IMR-90 (cell line): ENCODE measurements at regions not wholly inside any gene's neighbourhood (a gene's known extent, or its start where the extent isn't known, plus 50 kb on each side); places are given as distances from the start of the nearest gene placed in this dataset.

ENCODE experiments used
- ATAC-seq: fragments of 200-7000 bp; cut with Tn5 transposase; 2 replicates; pipeline ENCODE4 v1.9.1; 2020; ENCODE audit warnings: low read depth, mild to moderate bottlenecking, moderate library complexity
- BruUV-seq: library from RNA; stranded (reverse); fragments of 400-500 nt; replicated peaks from 2 replicates; lab custom pipeline; 2021; lab: Mats Ljungman, UMichigan
- CTCF ChIA-PET: fragments of 300-600 bp; formaldehyde crosslinking; extraction: SDS; loops from one replicate; lab custom pipeline; 2021; ENCODE audit warnings: antibody characterized with exemption; lab: Yijun Ruan, JAX
- POLR2A ChIA-PET: fragments of 300-600 bp; sonication (Branson Sonifier 250); formaldehyde crosslinking; loops from one replicate; lab custom pipeline; 2022; ENCODE audit warnings: antibody characterized with exemption; ENCODE audit not compliant: unreplicated experiment; lab: Charles Lee
- DNase-seq: peaks from one replicate; pipeline ENCODE4 v3.0.0; 2013
- H2AFZ ChIP-seq: replicated peaks from 2 replicates; pipeline ENCODE3; 2013; ENCODE audit warnings: low read length, mild to moderate bottlenecking; ENCODE audit not compliant: poor library complexity
- H2AK5ac ChIP-seq: 2 replicates; pipeline ENCODE4 v1.6.1; 2013; ENCODE audit warnings: low read depth, low read length, inconsistent platforms
- H2AK9ac ChIP-seq: replicated peaks from 2 replicates; pipeline ENCODE3; 2013; ENCODE audit warnings: mild to moderate bottlenecking, low read depth, low read length, moderate library complexity; ENCODE audit not compliant: poor library complexity
- H2BK120ac ChIP-seq: 2 replicates; pipeline ENCODE4 v1.6.1; 2013; ENCODE audit warnings: low read depth, low read length, inconsistent platforms
- H2BK15ac ChIP-seq: 3 replicates; pipeline ENCODE4 v1.6.1; 2013; ENCODE audit warnings: low read depth, low read length, inconsistent platforms
- H2BK20ac ChIP-seq: 2 replicates; pipeline ENCODE4 v1.6.1; 2013; ENCODE audit warnings: low read depth, mild to moderate bottlenecking, inconsistent platforms, low read length, moderate library complexity
- H2BK5ac ChIP-seq: 2 replicates; pipeline ENCODE4 v1.6.1; 2013; ENCODE audit warnings: mild to moderate bottlenecking, low read depth, low read length, inconsistent platforms; ENCODE audit not compliant: poor library complexity, severe bottlenecking
- H3K14ac ChIP-seq: replicated peaks from 2 replicates; pipeline ENCODE4 v1.6.1; 2013; ENCODE audit warnings: low read depth, low read length, inconsistent platforms
- H3K18ac ChIP-seq: 2 replicates; pipeline ENCODE4 v1.6.1; 2013; ENCODE audit warnings: low read depth, low read length, control low read depth
- H3K23ac ChIP-seq: 2 replicates; pipeline ENCODE4 v1.6.1; 2013; ENCODE audit warnings: low read depth, low read length, inconsistent platforms
- H3K27ac ChIP-seq: 2 replicates; pipeline ENCODE4 v1.5.1; 2013; ENCODE audit warnings: mild to moderate bottlenecking, control low read depth, low read length; ENCODE audit not compliant: insufficient read depth
- H3K27me3 ChIP-seq: 2 replicates; pipeline ENCODE4 v1.6.1; 2013; ENCODE audit warnings: low read length; ENCODE audit not compliant: control insufficient read depth, insufficient read depth
- H3K36me3 ChIP-seq: 2 replicates; pipeline ENCODE4 v1.6.1; 2013; ENCODE audit warnings: low read length, mixed read lengths; ENCODE audit not compliant: control insufficient read depth, insufficient read depth
- H3K4ac ChIP-seq: 2 replicates; pipeline ENCODE4 v1.6.1; 2013; ENCODE audit warnings: low read depth, low read length, inconsistent platforms
- H3K4me1 ChIP-seq: 2 replicates; pipeline ENCODE4 v1.6.1; 2013; ENCODE audit warnings: low read length, mixed read lengths; ENCODE audit not compliant: control insufficient read depth, insufficient read depth
- H3K4me2 ChIP-seq: 2 replicates; pipeline ENCODE4 v1.6.1; 2013; ENCODE audit warnings: low read depth, mild to moderate bottlenecking, control low read depth, low read length, moderate library complexity
- H3K4me3 ChIP-seq: 2 replicates; pipeline ENCODE4 v1.5.1; 2013; ENCODE audit warnings: low read depth, mild to moderate bottlenecking, control low read depth, low read length, moderate library complexity; ENCODE audit not compliant: insufficient read depth
- H3K56ac ChIP-seq: 2 replicates; pipeline ENCODE4 v1.6.1; 2013; ENCODE audit warnings: low read length, inconsistent platforms; ENCODE audit not compliant: insufficient read depth; ENCODE audit errors: extremely low read depth
- H3K79me1 ChIP-seq, 2 experiments: 2 replicates each; pipeline ENCODE4 v1.6.1; 2013; ENCODE audit warnings: low read length in 2 of 2, inconsistent platforms in 1 of 2, low read depth in 1 of 2
- H3K9ac ChIP-seq: 2 replicates; pipeline ENCODE4 v1.6.1; 2013; ENCODE audit warnings: low read depth, low read length, control low read depth
- H3K9me1 ChIP-seq: 2 replicates; pipeline ENCODE4 v1.6.1; 2013; ENCODE audit warnings: low read length, inconsistent platforms; ENCODE audit not compliant: insufficient read depth
- H3K9me3 ChIP-seq: 2 replicates; pipeline ENCODE4 v1.6.1; 2013; ENCODE audit warnings: low read length; ENCODE audit not compliant: control insufficient read depth, insufficient read depth
- H4K20me1 ChIP-seq: 2 replicates; pipeline ENCODE4 v1.6.1; 2013; ENCODE audit warnings: low read length, inconsistent platforms; ENCODE audit not compliant: insufficient read depth
- H4K5ac ChIP-seq: 2 replicates; pipeline ENCODE4 v1.6.1; 2013; ENCODE audit warnings: mild to moderate bottlenecking, low read depth, low read length, control low read depth
- H4K8ac ChIP-seq, 2 experiments: 2 replicates each; pipeline ENCODE4 v1.6.1; 2013; ENCODE audit warnings: low read depth in 2 of 2, low read length in 2 of 2, control low read depth in 1 of 2, inconsistent platforms in 1 of 2
- H4K91ac ChIP-seq: 2 replicates; pipeline ENCODE4 v1.6.1; 2013; ENCODE audit warnings: low read depth, low read length, inconsistent platforms; ENCODE audit not compliant: insufficient read depth
- BHLHE40 ChIP-seq: fragments of 150-350 bp; IDR thresholded peaks from 2 replicates; pipeline ENCODE4 v1.6.1; 2016; ENCODE audit warnings: mild to moderate bottlenecking, low read depth, low read length
- CEBPB ChIP-seq: IDR thresholded peaks from 2 replicates; pipeline ENCODE4 v1.6.1; 2012; ENCODE audit warnings: low read depth, low read length, improper control_type of control experiment
- CHD1 ChIP-seq: IDR thresholded peaks from 2 replicates; pipeline ENCODE4 v1.6.1; 2012; ENCODE audit warnings: low read depth, low read length, improper control_type of control experiment
- FOS ChIP-seq: fragments of 150-350 bp; IDR thresholded peaks from 2 replicates; pipeline ENCODE4 v1.6.1; 2016; ENCODE audit warnings: low read depth, low read length
- MAFK ChIP-seq: IDR thresholded peaks from 2 replicates; pipeline ENCODE4 v1.6.1; 2012; ENCODE audit warnings: low read depth, low read length, improper control_type of control experiment
- MAZ ChIP-seq: IDR thresholded peaks from 2 replicates; pipeline ENCODE4 v1.6.1; 2012; ENCODE audit warnings: low read depth, mild to moderate bottlenecking, low read length, improper control_type of control experiment, moderate library complexity, borderline replicate concordance
- MXI1 ChIP-seq: IDR thresholded peaks from 2 replicates; pipeline ENCODE4 v1.6.1; 2012; ENCODE audit warnings: low read depth, mild to moderate bottlenecking, low read length, moderate library complexity, borderline replicate concordance
- NFE2L2 ChIP-seq: fragments of 150-350 bp; IDR thresholded peaks from 2 replicates; pipeline ENCODE4 v1.6.1; 2016; ENCODE audit warnings: low read depth, mild to moderate bottlenecking, low read length
- RAD21 ChIP-seq: IDR thresholded peaks from 2 replicates; pipeline ENCODE4 v1.6.1; 2012; ENCODE audit warnings: low read length, improper control_type of control experiment
- RCOR1 ChIP-seq: IDR thresholded peaks from 2 replicates; pipeline ENCODE4 v1.6.1; 2012; ENCODE audit warnings: mild to moderate bottlenecking, low read length, improper control_type of control experiment; ENCODE audit not compliant: insufficient replicate concordance
- RFX5 ChIP-seq: IDR thresholded peaks from 2 replicates; pipeline ENCODE4 v1.8.0; 2012; ENCODE audit warnings: low read depth, mild to moderate bottlenecking, low read length, moderate library complexity
- SMC3 ChIP-seq: fragments of 150-350 bp; IDR thresholded peaks from 2 replicates; pipeline ENCODE4 v1.6.1; 2016; ENCODE audit warnings: low read depth, mild to moderate bottlenecking, antibody characterized with exemption, low read length, moderate library complexity
- WGBS, 2 experiments: methylation state at CpG; one replicate each; pipeline versions ENCODE4 v1.1.5 to v1.1.7; 2013; ENCODE audit warnings: missing lambda C conversion rate in 2 of 2; ENCODE audit not compliant: insufficient read length in 1 of 2; ENCODE audit errors: extremely low coverage in 2 of 2; 5-methylcytosine and 5-hydroxymethylcytosine counted together
- dilution Hi-C: fragments of 300-500 bp; cut with HindIII; formaldehyde crosslinking; loops from one replicate; pipeline ENCODE4 v1.14.3; 2018; ENCODE audit warnings: low sequenced_read_pairs; ENCODE audit not compliant: unreplicated experiment
- in situ Hi-C: fragments of 300-500 bp; cut with MboI; formaldehyde crosslinking; loops from 3 replicates; pipeline ENCODE4 v1.14.3; 2019; ENCODE audit warnings: low sequenced_read_pairs, inconsistent platforms, mixed read lengths
- intact Hi-C: fragments of 100-400 bp; cut with micrococcal nuclease; formaldehyde crosslinking; loops from 2 replicates; pipeline ENCODE4 v1.10.0; 2022
- TF ChIP-seq, protein P1 (sequence below): conservative IDR thresholded peaks from 2 replicates; pipeline ENCODE4 v1.5.1; 2012; ENCODE audit warnings: mild to moderate bottlenecking, low read depth, low read length, improper control_type of control experiment
- TF ChIP-seq, protein P2 (sequence below): fragments of 150-350 bp; IDR thresholded peaks from 2 replicates; pipeline ENCODE4 v1.6.1; 2016; ENCODE audit warnings: low read depth, mild to moderate bottlenecking, low read length, moderate library complexity, borderline replicate concordance
- TF ChIP-seq, protein P3 (sequence below): fragments of 150-350 bp; IDR thresholded peaks from 2 replicates; pipeline ENCODE4 v1.6.1; 2017; ENCODE audit warnings: mild to moderate bottlenecking, antibody characterized with exemption, low read length, low read depth

DNA sequence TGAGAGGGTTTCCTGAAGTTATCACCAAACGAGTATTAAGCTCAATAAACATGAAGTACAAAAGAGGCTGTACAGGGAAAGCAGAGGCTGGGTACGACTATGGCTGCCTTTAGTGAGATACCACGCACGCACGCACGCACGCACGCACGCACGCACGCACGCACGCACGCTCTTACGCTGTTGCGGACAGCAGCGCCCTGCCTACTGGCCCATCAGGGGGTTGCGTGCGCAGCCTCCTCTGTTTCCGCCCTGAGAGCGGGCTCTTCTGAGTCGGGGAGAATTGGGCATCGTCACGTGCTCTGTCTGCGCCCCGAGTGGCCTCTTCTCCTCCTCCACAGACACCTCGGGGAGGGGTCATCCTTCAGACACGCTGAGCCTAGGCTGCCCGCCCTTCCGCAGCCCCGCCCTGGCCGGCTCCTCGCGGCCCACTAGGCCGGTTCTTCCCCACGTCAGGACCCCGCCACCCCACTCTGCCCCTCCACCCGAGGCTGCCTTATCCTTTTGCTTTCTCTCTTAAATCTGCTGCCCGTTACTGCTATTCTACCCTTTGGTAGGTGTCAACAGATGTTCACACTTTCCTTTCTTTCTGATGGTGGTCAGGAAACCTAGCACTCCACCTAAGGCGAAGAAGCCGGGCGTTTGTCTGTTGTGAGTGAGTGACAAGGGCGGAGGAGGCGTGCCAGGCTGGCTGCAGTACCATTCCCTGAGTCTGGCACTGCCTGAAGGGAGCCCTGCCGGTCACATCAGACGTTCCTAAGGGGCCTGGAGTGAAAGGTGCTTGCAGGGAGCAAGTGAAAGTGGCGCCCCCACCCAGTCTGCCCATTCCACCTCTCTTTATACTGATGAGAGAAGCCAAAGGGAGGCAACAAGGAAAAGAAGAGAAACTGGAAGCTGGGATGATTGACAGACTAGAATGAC is 300.4 kb upstream of the B3GAT1 start:
- Histone ChIP-seq H3K9me1 (no peaks in the 10 kb centered on the region), H3K9ac (no peak overlapping the region), H3K23ac (no peak overlapping the region), H3K27ac (no peak overlapping the region), H2AK5ac (no peak overlapping the region), H3K36me3 (no peaks in the 10 kb centered on the region), H3K18ac (no peak overlapping the region), H4K8ac (no peak overlapping the region), H3K9me3 (peaks cover 21% of the 10 kb centered on the region), H2BK15ac (no peak overlapping the region), H2AFZ (no peak overlapping the region), H3K4ac (no peak overlapping the region), H3K79me1 (no peaks in the 10 kb centered on the region), H2BK20ac (no peak overlapping the region), H2BK120ac (no peak overlapping the region), H2AK9ac (no peak overlapping the region), H3K56ac (no peak overlapping the region), H3K4me3 (no peak overlapping the region), H4K5ac (no peak overlapping the region), H2BK5ac (no peak overlapping the region), H3K14ac (no peak overlapping the region), H3K4me1 (no peaks in the 10 kb centered on the region), H4K20me1 (no peaks in the 10 kb centered on the region), H4K91ac (no peak overlapping the region), H3K27me3 (no peaks in the 10 kb centered on the region), H3K4me2 (no peak overlapping the region)
- intact Hi-C loops (no loop called here), dilution Hi-C loops (no loop called here), in situ Hi-C loops (no loop called here)
- ATAC-seq (no peak), DNase-seq (no peak)
- BruUV-seq: no TSS peak
- WGBS, 2 experiments: no CpG with 5 or more reads among the region's 47 CpGs
- CTCF ChIA-PET: no interaction called here
- POLR2A ChIA-PET: no interaction called here
- TF ChIP-seq RCOR1 (no peak), FOS (no peak), MXI1 (no peak), MAZ (no peak), MAFK (no peak), SMC3 (no peak), BHLHE40 (no peak), NFE2L2 (no peak), CHD1 (no peak), CEBPB (no peak), RAD21 (no peak), RFX5 (no peak)
- TF ChIP-seq, protein P1, sequence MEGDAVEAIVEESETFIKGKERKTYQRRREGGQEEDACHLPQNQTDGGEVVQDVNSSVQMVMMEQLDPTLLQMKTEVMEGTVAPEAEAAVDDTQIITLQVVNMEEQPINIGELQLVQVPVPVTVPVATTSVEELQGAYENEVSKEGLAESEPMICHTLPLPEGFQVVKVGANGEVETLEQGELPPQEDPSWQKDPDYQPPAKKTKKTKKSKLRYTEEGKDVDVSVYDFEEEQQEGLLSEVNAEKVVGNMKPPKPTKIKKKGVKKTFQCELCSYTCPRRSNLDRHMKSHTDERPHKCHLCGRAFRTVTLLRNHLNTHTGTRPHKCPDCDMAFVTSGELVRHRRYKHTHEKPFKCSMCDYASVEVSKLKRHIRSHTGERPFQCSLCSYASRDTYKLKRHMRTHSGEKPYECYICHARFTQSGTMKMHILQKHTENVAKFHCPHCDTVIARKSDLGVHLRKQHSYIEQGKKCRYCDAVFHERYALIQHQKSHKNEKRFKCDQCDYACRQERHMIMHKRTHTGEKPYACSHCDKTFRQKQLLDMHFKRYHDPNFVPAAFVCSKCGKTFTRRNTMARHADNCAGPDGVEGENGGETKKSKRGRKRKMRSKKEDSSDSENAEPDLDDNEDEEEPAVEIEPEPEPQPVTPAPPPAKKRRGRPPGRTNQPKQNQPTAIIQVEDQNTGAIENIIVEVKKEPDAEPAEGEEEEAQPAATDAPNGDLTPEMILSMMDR: no peak
- TF ChIP-seq, protein P2, sequence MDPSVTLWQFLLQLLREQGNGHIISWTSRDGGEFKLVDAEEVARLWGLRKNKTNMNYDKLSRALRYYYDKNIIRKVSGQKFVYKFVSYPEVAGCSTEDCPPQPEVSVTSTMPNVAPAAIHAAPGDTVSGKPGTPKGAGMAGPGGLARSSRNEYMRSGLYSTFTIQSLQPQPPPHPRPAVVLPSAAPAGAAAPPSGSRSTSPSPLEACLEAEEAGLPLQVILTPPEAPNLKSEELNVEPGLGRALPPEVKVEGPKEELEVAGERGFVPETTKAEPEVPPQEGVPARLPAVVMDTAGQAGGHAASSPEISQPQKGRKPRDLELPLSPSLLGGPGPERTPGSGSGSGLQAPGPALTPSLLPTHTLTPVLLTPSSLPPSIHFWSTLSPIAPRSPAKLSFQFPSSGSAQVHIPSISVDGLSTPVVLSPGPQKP: no peak
- TF ChIP-seq, protein P3, sequence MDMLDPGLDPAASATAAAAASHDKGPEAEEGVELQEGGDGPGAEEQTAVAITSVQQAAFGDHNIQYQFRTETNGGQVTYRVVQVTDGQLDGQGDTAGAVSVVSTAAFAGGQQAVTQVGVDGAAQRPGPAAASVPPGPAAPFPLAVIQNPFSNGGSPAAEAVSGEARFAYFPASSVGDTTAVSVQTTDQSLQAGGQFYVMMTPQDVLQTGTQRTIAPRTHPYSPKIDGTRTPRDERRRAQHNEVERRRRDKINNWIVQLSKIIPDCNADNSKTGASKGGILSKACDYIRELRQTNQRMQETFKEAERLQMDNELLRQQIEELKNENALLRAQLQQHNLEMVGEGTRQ: no peak
